Bronchial epithelial cell (primary cell): ENCODE measurements at regions not wholly inside any gene's neighbourhood (a gene's known extent, or its start where the extent isn't known, plus 50 kb on each side); places are given as distances from the start of the nearest gene placed in this dataset.
A peak's percentile ranks its signal among the peaks of the same experiment; 100 is the strongest.

Experiments used
- DNase-seq: peaks from one replicate; pipeline ENCODE4 v3.0.0-alpha.2; 2010; ENCODE audit warnings: low read depth
- FAIRE-seq: peaks from 2 replicates; lab custom pipeline; 2011; peaks lifted over from hg19 to GRCh38; lab: Jason Lieb, UNC
- H3K27me3 ChIP-seq: 2 replicates; pipeline ENCODE4 v1.5.1; 2011; ENCODE audit warnings: low read length; ENCODE audit not compliant: control insufficient read depth, insufficient read depth
- H3K36me3 ChIP-seq: 2 replicates; pipeline ENCODE4 v1.5.1; 2011; ENCODE audit warnings: low read length; ENCODE audit not compliant: control insufficient read depth, insufficient read depth
- H3K4me3 ChIP-seq: 2 replicates; pipeline ENCODE4 v1.5.1; 2011; ENCODE audit warnings: mild to moderate bottlenecking, low read depth, low read length, control low read depth
- CTCF ChIP-seq: IDR thresholded peaks from 2 replicates; pipeline ENCODE4 v1.5.1; 2011; ENCODE audit warnings: mild to moderate bottlenecking, moderate library complexity, low read length, control low read depth, inconsistent platforms; ENCODE audit not compliant: insufficient read depth, severe bottlenecking

GRCh38 chr10:9416331-9416730 is 1361.8 kb downstream of the GATA3 start:
- H3K27me3 ChIP-seq: no peaks in the 10 kb centered on the region
- TF ChIP-seq CTCF: no peak
- H3K36me3 ChIP-seq: no peaks in the 10 kb centered on the region
- FAIRE-seq (no peak), DNase-seq (no peak)
- H3K4me3 ChIP-seq: no peak overlapping the region

GRCh38 chr10:9419757-9420156 is 1365.3 kb downstream of the GATA3 start:
- no peak for TF ChIP-seq CTCF
- no peak for FAIRE-seq
- no peak overlapping the region for H3K4me3 ChIP-seq
- no peak for DNase-seq
- no peaks in the 10 kb centered on the region for H3K27me3 ChIP-seq
- no peaks in the 10 kb centered on the region for H3K36me3 ChIP-seq

- TF ChIP-seq CTCF: no peak
- Histone ChIP-seq H3K36me3 (no peaks in the 10 kb centered on the region), H3K27me3 (no peaks in the 10 kb centered on the region), H3K4me3 (no peak overlapping the region)
- DNase-seq (no peak), FAIRE-seq (no peak)
Measured at GRCh38 chr10:9427209-9427608, 1372.7 kb downstream of the GATA3 start.

- H3K4me3 ChIP-seq: no peak overlapping the region
- no peak for TF ChIP-seq CTCF
- DNase-seq (peak; percentile 43), FAIRE-seq (no peak)
- no peaks in the 10 kb centered on the region for H3K27me3 ChIP-seq
- H3K36me3 ChIP-seq: no peaks in the 10 kb centered on the region
Measured at GRCh38 chr10:9437131-9437530, 1382.6 kb downstream of the GATA3 start.

- Histone ChIP-seq H3K4me3 (no peak overlapping the region), H3K36me3 (no peaks in the 10 kb centered on the region), H3K27me3 (no peaks in the 10 kb centered on the region)
- FAIRE-seq (no peak), DNase-seq (no peak)
- TF ChIP-seq CTCF: no peak
Measured at GRCh38 chr10:9443758-9444157, 1389.3 kb downstream of the GATA3 start.

GRCh38 chr10:9449530-9449929 is 1395.0 kb downstream of the GATA3 start:
- TF ChIP-seq CTCF: no peak
- no peaks in the 10 kb centered on the region for H3K27me3 ChIP-seq
- DNase-seq (no peak), FAIRE-seq (no peak)
- no peaks in the 10 kb centered on the region for H3K36me3 ChIP-seq
- H3K4me3 ChIP-seq: no peak overlapping the region
